Right forelimb (tissue), 1 donor: ENCODE measurements at regions not wholly inside any gene's neighbourhood (a gene's known extent, or its start where the extent isn't known, plus 50 kb on each side); places are given as distances from the start of the nearest gene placed in this dataset.

Source experiments
- DNase-seq: peaks from one replicate; pipeline ENCODE4 v3.0.0-alpha.2; 2018

GRCh38 chr10:124302951-124303505 lies 115.7 kb downstream of the OAT start:
- DNase-seq: peak; percentile 16

- DNase-seq: no peak
These were observed 117.0 kb downstream of the OAT start for GRCh38 chr10:124301736-124302135.

- DNase-seq: no peak
These were observed 118.0 kb downstream of the OAT start for GRCh38 chr10:124300735-124301134.

- DNase-seq: peak; percentile 1
These were observed 118.5 kb downstream of the OAT start for GRCh38 chr10:124300224-124300623.

- DNase-seq: peak; percentile 58
These were observed 119.0 kb downstream of the OAT start for GRCh38 chr10:124299696-124300095.

GRCh38 chr10:124298891-124299290 lies 119.8 kb downstream of the OAT start:
- no peak for DNase-seq

GRCh38 chr10:124296813-124297788 lies 121.6 kb downstream of the OAT start:
- peak; percentile 38 for DNase-seq

GRCh38 chr10:124296121-124296812 lies 122.5 kb downstream of the OAT start:
- DNase-seq: peak; percentile 77

- no peak for DNase-seq
These were observed 123.6 kb downstream of the OAT start for GRCh38 chr10:124294811-124295770.

GRCh38 chr10:124293616-124294449 lies 124.9 kb downstream of the OAT start:
- DNase-seq: no peak

- peak; percentile 32 for DNase-seq
These were observed 125.7 kb downstream of the OAT start for GRCh38 chr10:124292911-124293615.

- peak; percentile 34 for DNase-seq
These were observed 127.6 kb downstream of the OAT start for GRCh38 chr10:124291001-124291701.

GRCh38 chr10:124289851-124290795 lies 128.6 kb downstream of the OAT start:
- peak; percentile 43 for DNase-seq

GRCh38 chr10:124288928-124289850 lies 129.5 kb downstream of the OAT start:
- peak; percentile 31 for DNase-seq

- DNase-seq: peak; percentile 0
These were observed 130.2 kb downstream of the OAT start for GRCh38 chr10:124288486-124288885.

GRCh38 chr10:124287791-124288190 lies 130.9 kb downstream of the OAT start:
- DNase-seq: peak; percentile 4

- peak; percentile 32 for DNase-seq
These were observed 131.5 kb downstream of the OAT start for GRCh38 chr10:124287071-124287685.
